GM21526 (cell line): ENCODE measurements at regions not wholly inside any gene's neighbourhood (a gene's known extent, or its start where the extent isn't known, plus 50 kb on each side); places are given as distances from the start of the nearest gene placed in this dataset.

Experiments
- ATAC-seq: cut with Tn5 transposase; IDR thresholded peaks from one replicate; pipeline ENCODE4 v1.9.1; 2021; ENCODE audit warnings: moderate library complexity; ENCODE audit not compliant: unreplicated experiment, low FRiP score

DNA sequence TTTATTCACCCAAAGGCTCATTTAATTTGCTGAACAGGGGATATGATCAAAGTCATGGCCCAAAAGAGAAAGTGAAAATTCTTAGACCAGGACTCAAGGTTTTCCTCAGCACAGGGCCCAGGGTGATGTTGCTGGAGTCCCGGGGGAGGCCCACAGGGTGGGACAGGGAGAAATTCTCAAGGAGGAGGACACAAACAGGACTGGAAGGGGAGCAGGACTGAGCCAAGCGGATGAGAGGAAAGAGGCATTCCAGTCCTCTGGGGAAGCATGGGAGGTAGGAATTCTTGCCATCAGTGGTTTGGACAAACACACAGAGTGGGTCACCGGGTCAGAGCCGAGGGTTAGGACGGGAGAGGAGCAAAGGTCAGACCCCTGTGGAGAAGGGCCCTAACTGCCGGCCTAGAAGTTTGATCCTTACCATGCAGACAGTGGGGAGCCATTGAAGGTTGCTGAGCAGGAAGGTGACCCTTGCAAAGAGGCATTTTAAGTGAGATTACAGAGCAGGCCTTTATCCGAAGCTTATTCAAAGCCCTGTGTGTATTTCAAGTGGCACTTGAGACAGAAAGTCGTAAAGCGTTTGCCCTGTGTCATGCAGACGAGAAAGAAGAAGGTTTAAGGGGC lies 68.4 kb upstream of the PTGR2 start:
- no peak for ATAC-seq

DNA sequence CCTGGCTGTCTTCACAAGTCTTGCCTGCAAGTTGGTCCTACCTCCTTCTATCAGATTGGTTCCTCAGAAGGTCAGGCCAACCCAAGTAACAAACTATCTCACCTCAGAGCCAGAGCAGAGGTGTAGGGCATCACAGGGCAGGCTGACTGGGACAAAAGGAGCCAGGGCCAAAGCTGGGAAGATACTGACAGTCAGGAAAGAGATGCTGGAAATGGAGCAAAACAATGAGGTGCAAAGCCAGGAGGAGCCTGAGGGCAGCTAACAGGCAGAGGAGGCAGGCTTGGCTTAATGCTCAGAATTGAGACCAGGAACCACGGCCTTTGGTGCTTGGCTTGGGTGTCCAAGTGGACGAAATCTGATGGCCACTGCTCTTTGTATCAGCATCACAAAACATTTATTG lies 68.4 kb upstream of the PNMA1 start:
- ATAC-seq = no peak

DNA sequence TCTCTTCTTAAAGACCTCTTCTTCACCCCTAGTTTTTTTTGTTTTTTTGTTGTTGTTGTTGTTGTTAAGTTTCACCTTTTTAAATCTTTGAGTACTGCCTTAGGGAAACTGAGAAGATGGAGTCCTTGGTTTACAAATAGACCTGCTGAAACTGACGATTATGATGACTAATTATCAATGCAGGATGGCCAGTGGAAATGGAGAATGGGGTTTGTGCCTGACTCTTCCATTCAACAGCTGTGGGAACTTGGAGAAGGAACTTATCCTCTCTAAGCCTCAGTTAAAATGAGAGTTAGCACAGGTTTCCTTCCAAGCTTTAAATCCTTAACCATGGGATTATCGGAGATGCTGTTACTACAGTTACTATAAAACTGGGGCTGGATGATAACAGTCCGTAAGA lies 66.7 kb upstream of the PNMA1 start:
- no peak for ATAC-seq

DNA sequence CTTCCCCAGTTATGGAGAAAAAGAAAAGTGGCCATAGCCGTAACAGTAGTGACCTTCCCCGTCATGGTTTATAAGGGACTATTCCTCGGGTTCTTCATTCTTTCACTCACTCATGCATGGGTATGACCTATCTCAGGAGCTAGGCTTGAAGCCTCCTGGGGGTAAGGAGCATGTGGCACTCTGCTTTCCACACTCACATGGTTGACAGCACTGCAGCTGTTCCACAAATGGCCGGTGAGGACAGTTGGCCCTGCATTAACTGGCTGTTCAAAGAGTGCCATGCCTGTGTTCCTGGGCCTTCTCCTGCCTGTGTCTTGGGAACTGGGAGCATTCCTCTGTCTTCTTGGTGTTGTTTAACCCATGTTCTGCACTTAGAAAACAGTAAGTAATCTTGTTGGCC lies 66.2 kb upstream of the PNMA1 start:
- no peak for ATAC-seq

DNA sequence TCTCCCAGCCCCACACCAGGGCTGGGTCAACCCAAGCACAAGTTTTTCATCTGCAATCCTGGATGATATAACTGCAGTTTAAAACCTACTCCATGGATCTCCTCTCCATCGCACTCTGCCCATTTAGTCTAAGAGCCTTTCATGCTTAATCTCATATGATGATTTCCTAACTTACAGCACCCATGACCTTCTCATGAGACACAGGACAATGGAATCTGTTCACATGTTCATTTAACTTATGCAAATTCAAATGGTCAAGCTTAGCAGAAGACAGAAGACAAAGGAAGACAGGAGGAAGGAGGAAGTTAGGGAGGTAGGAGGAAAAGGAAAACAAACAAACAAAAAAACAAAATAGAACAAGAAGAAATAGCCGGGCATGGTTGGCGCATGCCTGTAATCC lies 64.6 kb upstream of the PNMA1 start:
- no peak for ATAC-seq

DNA sequence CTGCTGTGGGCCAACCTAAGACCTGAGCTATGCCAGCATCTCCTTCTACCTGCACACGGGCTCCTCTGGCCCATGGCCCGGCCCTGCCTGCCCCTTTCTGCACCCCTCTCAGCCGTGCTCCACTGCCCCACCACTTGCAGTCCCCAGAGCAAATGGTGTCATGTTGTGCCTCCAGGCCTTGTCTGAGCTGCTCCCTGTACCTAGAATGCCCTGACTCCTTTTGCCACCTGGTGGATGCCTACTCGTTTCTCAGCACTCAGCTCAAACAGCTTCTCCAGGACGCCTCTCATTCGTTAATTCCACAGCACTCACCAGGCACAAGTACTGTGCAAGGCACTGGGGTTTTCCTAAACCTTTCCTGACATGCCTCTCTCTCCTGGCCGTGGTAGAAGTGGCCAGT lies 63.2 kb upstream of the PNMA1 start:
- no peak for ATAC-seq

GRCh38 chr14:73776194-73776537 lies 62.0 kb upstream of the PNMA1 start:
- no peak for ATAC-seq

DNA sequence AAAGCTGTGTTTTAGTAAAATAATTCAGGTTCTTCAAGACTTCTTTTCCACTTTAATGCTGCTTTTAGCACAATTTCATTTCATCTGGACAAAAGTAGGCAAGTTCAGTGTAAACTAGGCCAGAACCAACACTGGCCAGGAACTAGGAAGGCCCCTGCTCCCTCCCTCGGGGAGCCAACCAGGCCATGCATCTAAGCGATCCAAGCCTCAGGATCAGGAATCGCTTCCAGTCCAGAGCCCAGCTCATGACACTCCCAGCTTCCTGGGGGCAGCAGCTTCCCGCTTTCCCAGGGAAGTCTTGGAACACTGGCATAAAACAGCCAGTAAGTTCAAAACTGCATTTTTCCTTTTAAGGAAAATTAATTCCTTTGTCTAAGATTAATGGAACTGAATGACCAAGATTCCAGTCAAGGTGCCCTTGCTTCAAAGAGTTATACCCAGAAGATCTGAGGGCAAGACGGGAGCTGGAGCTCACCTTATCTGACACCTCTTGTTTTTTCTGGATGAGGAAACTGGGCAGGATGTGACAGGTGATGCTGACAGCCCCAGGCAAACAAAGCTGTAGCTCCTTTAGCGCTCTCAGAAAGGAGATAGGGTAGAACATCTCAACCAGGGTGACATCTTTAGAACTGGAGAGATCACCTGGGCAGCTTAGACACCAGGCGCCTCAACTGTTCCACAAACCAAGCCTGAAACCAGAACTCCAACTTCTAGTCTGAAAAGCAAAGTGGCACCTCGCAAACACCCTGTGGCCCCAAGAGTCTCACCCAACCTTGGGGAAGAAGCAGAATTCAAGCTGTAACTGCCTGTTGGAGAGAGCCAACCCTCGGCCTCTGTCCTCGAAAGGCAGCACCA lies 61.4 kb upstream of the PNMA1 start:
- ATAC-seq = no peak

DNA sequence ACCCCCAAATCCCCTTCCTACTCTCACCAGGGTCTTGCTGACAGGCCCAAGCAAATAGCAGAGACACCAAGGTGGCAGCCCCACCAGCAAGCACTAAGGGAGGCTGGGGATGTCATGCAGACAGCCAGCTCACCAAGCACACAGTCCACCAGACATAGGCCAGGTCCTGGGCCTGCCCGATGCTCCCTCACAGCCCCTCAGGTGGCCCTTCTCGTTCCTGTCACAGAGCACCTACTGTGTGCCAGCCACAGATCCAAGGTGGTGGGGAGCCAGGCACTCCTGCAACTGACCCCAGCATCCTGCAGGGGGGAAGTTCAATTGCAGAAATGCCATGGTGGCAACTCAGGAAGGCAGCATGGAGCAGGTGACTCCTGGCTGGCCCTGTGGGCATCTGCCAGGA lies 60.5 kb upstream of the PNMA1 start:
- ATAC-seq = no peak

DNA sequence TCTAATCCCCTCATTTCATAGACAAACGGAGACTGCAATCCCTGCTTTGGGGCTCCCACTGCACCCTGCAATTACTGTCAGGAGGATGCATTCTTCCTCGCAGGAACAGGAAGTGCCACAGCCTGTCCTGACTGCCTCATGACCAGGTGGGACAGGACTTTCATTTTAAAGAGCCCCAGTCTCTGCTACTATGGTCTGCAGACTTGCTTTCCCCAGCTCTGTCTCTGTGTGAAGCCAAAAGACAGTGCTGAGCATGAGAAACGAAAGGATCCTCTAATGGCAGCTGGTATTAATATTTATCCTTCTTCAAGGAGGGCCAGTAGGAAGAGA lies 60.0 kb upstream of the PNMA1 start:
- ATAC-seq = no peak

- ATAC-seq = no peak
These were observed 59.5 kb upstream of the PNMA1 start for GRCh38 chr14:73773441-73774240.

GRCh38 chr14:73771848-73772638 lies 57.9 kb upstream of the PNMA1 start:
- peak; percentile 42 for ATAC-seq

DNA sequence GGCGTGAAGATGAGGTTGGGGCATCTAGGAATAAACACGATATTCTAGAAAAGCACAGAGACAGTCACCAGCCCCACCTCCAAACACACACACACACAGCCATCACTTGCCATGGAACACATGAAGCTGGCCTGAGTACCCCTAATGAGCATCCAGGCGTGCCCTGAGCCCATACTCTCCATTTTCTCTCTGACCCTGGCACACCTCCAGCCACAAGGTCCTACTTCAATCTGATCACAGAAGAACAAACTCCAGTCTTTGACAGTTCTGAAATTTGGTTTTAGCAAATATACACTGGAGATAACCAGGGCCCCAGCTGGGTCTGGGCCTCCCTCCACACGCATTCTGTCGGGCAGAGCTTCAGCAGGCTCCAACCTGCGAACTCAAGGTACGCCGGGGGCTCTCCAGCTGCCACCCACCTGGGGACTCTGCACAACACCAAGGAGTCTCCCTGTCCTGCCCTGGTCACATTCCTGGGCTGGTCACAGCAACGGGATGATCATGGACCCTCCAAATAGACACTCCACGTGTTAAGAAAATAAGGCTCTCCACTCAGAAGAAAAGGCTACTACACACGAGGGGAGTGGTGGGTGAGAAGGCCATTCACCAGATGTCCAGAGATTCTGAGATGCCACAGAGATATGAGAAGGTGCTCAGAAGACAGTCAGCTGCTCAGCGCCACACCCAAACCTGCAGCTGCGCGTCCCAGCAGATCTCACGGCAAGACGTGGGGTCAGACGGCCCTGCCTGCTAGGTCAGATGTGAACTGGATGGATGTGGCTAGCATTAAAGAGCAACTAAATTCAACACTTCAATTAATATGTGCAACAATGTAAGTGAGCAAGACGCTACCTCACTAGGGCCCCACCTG lies 57.0 kb upstream of the PNMA1 start:
- ATAC-seq = peak; percentile 20

GRCh38 chr14:73768107-73768506 lies 53.9 kb upstream of the PNMA1 start:
- ATAC-seq = no peak

GRCh38 chr14:73764406-73765280 lies 50.5 kb upstream of the PNMA1 start:
- no peak for ATAC-seq
